ENCODE measurements at regions not wholly inside any gene's neighbourhood (a gene's known extent, or its start where the extent isn't known, plus 50 kb on each side); places are given as distances from the start of the nearest gene placed in this dataset.

- TF ChIP-seq POLR2A (IDR thresholded peaks at IDR 0.05) (no peak), CTCF (IDR thresholded peaks at IDR 0.05) (no peak)
These were observed 144.1 kb upstream of the TMTC4 start for GRCh38 chr13:100818711-100819110.
